ENCODE measurements at regions not wholly inside any gene's neighbourhood (a gene's known extent, or its start where the extent isn't known, plus 50 kb on each side); places are given as distances from the start of the nearest gene placed in this dataset.

GRCh38 chr16:63618896-63619485 is 1502.9 kb downstream of the CDH11 start:
- Histone ChIP-seq H3K27me3 (replicated peaks in 1 of 2; ENCODE audit: control insufficient read depth in 2 of 2, insufficient read depth in 2 of 2, low read length in 1 of 2) (no peaks in the 10 kb centered on the region), H3K4me2 (ENCODE audit: control insufficient read depth, insufficient read depth) (no peak overlapping the region), H3K9ac (ENCODE audit: control insufficient read depth, insufficient read depth, low read length) (no peak overlapping the region), H3K9me3 (replicated peaks; ENCODE audit: control insufficient read depth, insufficient read depth, low read length) (no peaks in the 10 kb centered on the region; the same call in 2 of the 3 replicates), H3K4me3 (no peak overlapping the region), H3K79me2 (ENCODE audit: control insufficient read depth, insufficient read depth, low read length) (no peaks in the 10 kb centered on the region), H4K20me1 (ENCODE audit: control insufficient read depth, insufficient read depth) (no peaks in the 10 kb centered on the region), H2AFZ (ENCODE audit: control insufficient read depth, low read depth, low read length) (no peak overlapping the region), H3K4me1 (ENCODE audit: control insufficient read depth, insufficient read depth, low read length) (no peaks in the 10 kb centered on the region), H3K27ac (ENCODE audit: control insufficient read depth, insufficient read depth) (no peak overlapping the region), H3K36me3 (ENCODE audit: control insufficient read depth in 2 of 2, insufficient read depth in 2 of 2, low read length in 1 of 2) (no peaks in the 10 kb centered on the region)
- ChIA-PET RAD21 (ENCODE audit: unreplicated experiment) (no interaction called here), SMC1A (ENCODE audit: uncharacterized antibody, unreplicated experiment) (no interaction called here), CTCF (no interaction called here), POLR2A (no interaction called here)
- no peak for FAIRE-seq
- intact Hi-C loops (cut with micrococcal nuclease; ENCODE audit: unreplicated experiment) (no loop called here), in situ Hi-C loops (cut with MboI) (no loop called here)
- no peak for TF ChIP-seq EED (IDR thresholded peaks at IDR 0.05; ENCODE audit: low read depth)
- no peak for TF ChIP-seq PAX8 (IDR thresholded peaks at IDR 0.05)
- TF ChIP-seq SMC3 (IDR thresholded peaks at IDR 0.05; ENCODE audit: borderline replicate concordance, low read length), result no peak
- TF ChIP-seq, protein P1, sequence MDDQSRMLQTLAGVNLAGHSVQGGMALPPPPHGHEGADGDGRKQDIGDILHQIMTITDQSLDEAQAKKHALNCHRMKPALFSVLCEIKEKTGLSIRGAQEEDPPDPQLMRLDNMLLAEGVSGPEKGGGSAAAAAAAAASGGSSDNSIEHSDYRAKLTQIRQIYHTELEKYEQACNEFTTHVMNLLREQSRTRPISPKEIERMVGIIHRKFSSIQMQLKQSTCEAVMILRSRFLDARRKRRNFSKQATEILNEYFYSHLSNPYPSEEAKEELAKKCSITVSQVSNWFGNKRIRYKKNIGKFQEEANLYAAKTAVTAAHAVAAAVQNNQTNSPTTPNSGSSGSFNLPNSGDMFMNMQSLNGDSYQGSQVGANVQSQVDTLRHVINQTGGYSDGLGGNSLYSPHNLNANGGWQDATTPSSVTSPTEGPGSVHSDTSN (IDR thresholded peaks at IDR 0.05; ENCODE audit: insufficient replicate concordance, low read depth, low read length), result no peak
- TF ChIP-seq MEF2B (IDR thresholded peaks at IDR 0.05; ENCODE audit: partially characterized antibody, poor library complexity, severe bottlenecking), result no peak
- no peak for TF ChIP-seq BHLHE40 (IDR thresholded peaks at IDR 0.05; ENCODE audit: borderline replicate concordance in 1 of 2, low read depth in 2 of 2, low read length in 1 of 2)
- TF ChIP-seq NRF1 (conservative IDR thresholded peaks at IDR 0.05; ENCODE audit: low read depth, low read length), result no peak
- no peak for TF ChIP-seq PAX5 (IDR thresholded peaks at IDR 0.05; ENCODE audit: borderline replicate concordance, low read depth, low read length)
- no peak for TF ChIP-seq SUPT20H (IDR thresholded peaks at IDR 0.05; ENCODE audit: borderline replicate concordance, control insufficient read depth, low read depth, low read length)
- no peak for TF ChIP-seq CEBPB (IDR thresholded peaks at IDR 0.05; ENCODE audit: borderline replicate concordance in 1 of 2, low read depth in 2 of 2, low read length in 2 of 2)
- no TSS peak for BruUV-seq (replicated peaks)
- ATAC-seq, result no peak
- 28% methylated on average over 3 of the region's 3 CpGs for WGBS (ENCODE audit: insufficient coverage, insufficient replicate concordance, low lambda C conversion rate, missing lambda C conversion rate)
- DNase-seq (ENCODE audit: low read depth, low spot score), result no peak
